CD4-positive, alpha-beta T cell (primary cell): ENCODE measurements at regions not wholly inside any gene's neighbourhood (a gene's known extent, or its start where the extent isn't known, plus 50 kb on each side); places are given as distances from the start of the nearest gene placed in this dataset.
"Not testable (repeated sequence)": the region's sequence is repeated elsewhere in the genome, so short reads cannot be mapped to it uniquely, and the experiment has no call there.

Source experiments
- ATAC-seq: fragments of 200-7000 bp; cut with Tn5 transposase; one replicate; pipeline ENCODE4 v1.10.0; 2022; ENCODE audit warnings: mild to moderate bottlenecking; ENCODE audit not compliant: poor library complexity
- CTCF ChIA-PET: fragments of 350-600 bp; sonication (Branson Sonifier 250); formaldehyde crosslinking; loops from one replicate; lab custom pipeline; 2021; ENCODE audit warnings: antibody characterized with exemption, inconsistent platforms; lab: Charles Lee
- POLR2A ChIA-PET: fragments of 350-600 bp; sonication (Branson Sonifier 250); formaldehyde crosslinking; loops from one replicate; lab custom pipeline; 2021; ENCODE audit warnings: antibody characterized with exemption, inconsistent platforms; lab: Charles Lee
- DNase-seq, 14 experiments: peaks; one replicate each; pipeline ENCODE4 v3.0.0-alpha.2; 2013 to 2020; ENCODE audit warnings: mixed read lengths in 2 of 14
- H3K27ac ChIP-seq, 2 donors: one replicate each; pipeline versions ENCODE4 v1.5.1 to v1.7.0; 2013; ENCODE audit warnings: low read length in 2 of 2, low read depth in 1 of 2, mild to moderate bottlenecking in 1 of 2
- H3K27me3 ChIP-seq, 2 experiments: 1 replicate in 1 of 2; 2 replicates in 1 of 2; pipeline versions ENCODE4 v1.6.1 to v1.7.0; 2013; ENCODE audit warnings: low read length in 2 of 2, control low read depth in 1 of 2, mild to moderate bottlenecking in 1 of 2, moderate library complexity in 1 of 2; ENCODE audit not compliant: insufficient read depth in 2 of 2, control insufficient read depth in 1 of 2
- H3K36me3 ChIP-seq: one replicate; pipeline ENCODE4 v1.6.1; 2013; ENCODE audit warnings: low read length, control low read depth; ENCODE audit not compliant: insufficient read depth
- H3K4me1 ChIP-seq: one replicate; pipeline ENCODE4 v1.6.1; 2013; ENCODE audit warnings: low read length, control low read depth; ENCODE audit not compliant: insufficient read depth
- H3K4me3 ChIP-seq: one replicate; pipeline ENCODE4 v1.5.1; 2013; ENCODE audit warnings: mild to moderate bottlenecking, low read length, moderate library complexity
- H3K9me3 ChIP-seq, 2 experiments: 1 replicate in 1 of 2; 2 replicates in 1 of 2; pipeline versions ENCODE4 v1.6.1 to v1.7.0; 2013; ENCODE audit warnings: low read length in 2 of 2, mild to moderate bottlenecking in 2 of 2, control low read depth in 1 of 2, moderate library complexity in 1 of 2; ENCODE audit not compliant: control insufficient read depth in 1 of 2, insufficient read depth in 1 of 2
- H3K27ac Mint-ChIP-seq: one replicate; pipeline ENCODE4 v1.8.0; 2020; ENCODE audit warnings: mixed read lengths
- H3K27me3 Mint-ChIP-seq: one replicate; pipeline ENCODE4 v1.8.0; 2021; ENCODE audit warnings: mixed read lengths
- H3K36me3 Mint-ChIP-seq: one replicate; pipeline ENCODE4 v1.8.0; 2021; ENCODE audit warnings: low read depth, mixed read lengths
- H3K4me1 Mint-ChIP-seq: one replicate; pipeline ENCODE4 v1.8.0; 2021; ENCODE audit warnings: low read depth, mixed read lengths
- H3K4me3 Mint-ChIP-seq: one replicate; pipeline ENCODE4 v1.8.0; 2020; ENCODE audit warnings: mild to moderate bottlenecking, mixed read lengths
- H3K9me3 Mint-ChIP-seq: one replicate; pipeline ENCODE4 v1.8.0; 2020; ENCODE audit warnings: mixed read lengths
- CTCF ChIP-seq: fragments of 200-600 bp; IDR thresholded peaks from one replicate; pipeline ENCODE4 v1.8.0; 2022; ENCODE audit warnings: antibody characterized with exemption, mild to moderate bottlenecking
- intact Hi-C, 2 experiments: fragments of 100-400 bp; cut with DNase I in 1 of 2; cut with micrococcal nuclease in 1 of 2; formaldehyde crosslinking; loops; one replicate each; pipeline versions ENCODE4 v1.15.1 to v1.9.0; 2023 to 2025; cut with DNase I, micrococcal nuclease

DNA sequence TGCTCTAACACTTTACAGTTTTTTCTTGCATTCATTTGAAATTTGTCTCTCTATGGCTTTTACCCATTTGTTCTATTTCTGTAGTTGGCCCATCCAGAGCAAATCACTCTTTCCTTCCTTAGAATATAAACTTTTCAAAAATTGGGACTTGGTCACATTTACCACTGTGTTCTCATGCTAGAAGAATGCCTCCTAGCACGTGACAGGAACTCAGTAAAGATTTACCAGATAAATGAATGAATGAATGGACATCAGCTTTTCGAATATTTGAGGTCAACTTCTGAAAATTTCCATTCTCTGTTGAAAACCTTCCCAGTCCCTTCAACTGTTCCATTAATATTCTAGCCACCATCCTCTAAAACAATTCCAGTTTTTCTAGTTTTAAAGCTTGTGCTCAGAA is 294.5 kb downstream of the CD83 start:
- Histone ChIP-seq H3K27ac (no peak overlapping the region), H3K36me3 (no peaks in the 10 kb centered on the region), H3K9me3 (no peaks in the 10 kb centered on the region), H3K4me3 (no peak overlapping the region), H3K4me1 (no peaks in the 10 kb centered on the region), H3K27me3 (no peaks in the 10 kb centered on the region)
- Mint-ChIP-seq H3K27ac (no peak overlapping the region), H3K9me3 (no peaks in the 10 kb centered on the region), H3K27me3 (no peaks in the 10 kb centered on the region), H3K36me3 (no peaks in the 10 kb centered on the region), H3K4me1 (no peaks in the 10 kb centered on the region), H3K4me3 (no peak overlapping the region)
- ChIA-PET POLR2A (interaction anchor here (1.0 kb wide), 1 partner anchor 16 kb away, joined by 3 read pairs; no protein-coding TSS in a partner anchor), CTCF (no interaction called here)
- no peak for DNase-seq
- intact Hi-C loops = no loop called here
- TF ChIP-seq CTCF = no peak
- ATAC-seq = no peak

GRCh38 chr6:14415452-14415851 is 297.9 kb downstream of the CD83 start:
- H3K9me3 ChIP-seq = no peaks in the 10 kb centered on the region
- Mint-ChIP-seq H3K27ac (no peak overlapping the region), H3K27me3 (no peaks in the 10 kb centered on the region), H3K36me3 (no peaks in the 10 kb centered on the region), H3K4me3 (no peak overlapping the region), H3K9me3 (no peaks in the 10 kb centered on the region), H3K4me1 (no peaks in the 10 kb centered on the region)
- intact Hi-C loops = no loop called here
- TF ChIP-seq CTCF = no peak
- no peak for ATAC-seq
- DNase-seq = no peak
- H3K4me1 ChIP-seq = no peaks in the 10 kb centered on the region
- POLR2A ChIA-PET = interaction anchor here (0.5 kb wide), 1 partner anchor 536 kb away, joined by 3 read pairs; no protein-coding TSS in a partner anchor
- H3K4me3 ChIP-seq = no peak overlapping the region
- H3K27me3 ChIP-seq = no peaks in the 10 kb centered on the region
- no peaks in the 10 kb centered on the region for H3K36me3 ChIP-seq
- CTCF ChIA-PET = no interaction called here
- no peak overlapping the region for H3K27ac ChIP-seq

DNA sequence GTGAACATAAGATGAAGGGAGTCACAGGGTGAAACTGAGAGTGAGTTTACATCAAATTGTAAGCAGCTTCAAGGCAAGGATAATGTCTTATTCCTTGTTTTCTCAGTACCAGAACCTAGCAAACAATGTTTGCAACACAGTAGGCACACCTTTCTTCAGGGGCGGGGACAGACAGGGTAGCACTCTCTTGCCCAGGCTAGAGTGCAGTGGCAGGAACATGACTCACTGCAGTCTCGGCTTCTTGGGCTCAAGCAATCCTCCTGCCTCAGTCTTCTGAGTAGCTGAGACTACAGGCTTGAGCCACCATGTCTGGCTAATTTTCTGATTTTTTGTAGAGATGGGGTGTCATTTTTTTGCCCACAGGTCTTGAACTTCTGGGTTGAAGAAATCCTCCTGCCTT is 299.8 kb downstream of the CD83 start:
- POLR2A ChIA-PET = no interaction called here
- no peaks in the 10 kb centered on the region for H3K27me3 Mint-ChIP-seq

GRCh38 chr6:14419224-14419623 is 301.7 kb downstream of the CD83 start:
- H3K4me3 ChIP-seq, H3K9me3 Mint-ChIP-seq, H3K4me1 ChIP-seq, H3K4me3 Mint-ChIP-seq, DNase-seq, H3K27me3 Mint-ChIP-seq, H3K36me3 ChIP-seq, H3K27ac Mint-ChIP-seq, ATAC-seq, H3K27ac ChIP-seq, POLR2A ChIA-PET, intact Hi-C loops, H3K4me1 Mint-ChIP-seq, H3K9me3 ChIP-seq, CTCF ChIA-PET, H3K36me3 Mint-ChIP-seq, H3K27me3 ChIP-seq: not testable (repeated sequence)

More for the DNA sequence above, 299.8 kb downstream of the CD83 start:
- Mint-ChIP-seq H3K36me3 (no peaks in the 10 kb centered on the region), H3K4me3 (no peak overlapping the region), H3K27ac (no peak overlapping the region), H3K9me3 (no peaks in the 10 kb centered on the region), H3K4me1 (no peaks in the 10 kb centered on the region)
- H3K27ac ChIP-seq = no peak overlapping the region
- no peak overlapping the region for H3K4me3 ChIP-seq
- H3K9me3 ChIP-seq = no peaks in the 10 kb centered on the region
- no peak for TF ChIP-seq CTCF
- no peaks in the 10 kb centered on the region for H3K27me3 ChIP-seq
- intact Hi-C loops = no loop called here
- H3K36me3 ChIP-seq = no peaks in the 10 kb centered on the region
- CTCF ChIA-PET = no interaction called here
- ATAC-seq = no peak
- no peaks in the 10 kb centered on the region for H3K4me1 ChIP-seq
- DNase-seq = no peak
